Mucosa of descending colon (tissue), 3 donors: ENCODE measurements at regions not wholly inside any gene's neighbourhood (a gene's known extent, or its start where the extent isn't known, plus 50 kb on each side); places are given as distances from the start of the nearest gene placed in this dataset.

Source experiments
- ATAC-seq: fragments of 200-7000 bp; cut with Tn5 transposase; one replicate; pipeline ENCODE4 v1.9.1; 2020; ENCODE audit warnings: mild to moderate bottlenecking, moderate library complexity
- DNase-seq, 3 donors: peaks; one replicate each; pipeline ENCODE4 v3.0.0-alpha.2; 2020
- H3K36me3 ChIP-seq: fragments of 200-600 bp; one replicate; pipeline ENCODE4 v1.8.0; 2021; ENCODE audit warnings: low read depth, mild to moderate bottlenecking
- H3K4me1 ChIP-seq: fragments of 200-600 bp; one replicate; pipeline ENCODE4 v1.8.0; 2021; ENCODE audit warnings: low read depth, mild to moderate bottlenecking
- H3K4me3 ChIP-seq: fragments of 200-600 bp; one replicate; pipeline ENCODE4 v1.8.0; 2021; ENCODE audit warnings: mild to moderate bottlenecking
- H3K9me3 ChIP-seq: fragments of 200-600 bp; one replicate; pipeline ENCODE4 v1.8.0; 2021; ENCODE audit warnings: mild to moderate bottlenecking
- intact Hi-C, 2 donors: fragments of 100-400 bp; cut with DNase I in 1 of 2; cut with micrococcal nuclease in 1 of 2; formaldehyde crosslinking; loops; one replicate each; pipeline versions ENCODE4 v1.11.0 to v1.11.1; 2022; cut with DNase I, micrococcal nuclease
- TF ChIP-seq, protein P1 (sequence below): fragments of 200-600 bp; IDR thresholded peaks from one replicate; pipeline ENCODE4 v1.8.0; 2022; ENCODE audit warnings: antibody characterized with exemption, mild to moderate bottlenecking
- donor health status: DM: no; HTN: no; CAD: no; lungs with moderate emphysema.
- donor health status: DM: no; HTN: no; CAD: no.
- donor health status: DM: no; HTN: yes; CAD: no.

- no peak for ATAC-seq
- TF ChIP-seq, protein P1, sequence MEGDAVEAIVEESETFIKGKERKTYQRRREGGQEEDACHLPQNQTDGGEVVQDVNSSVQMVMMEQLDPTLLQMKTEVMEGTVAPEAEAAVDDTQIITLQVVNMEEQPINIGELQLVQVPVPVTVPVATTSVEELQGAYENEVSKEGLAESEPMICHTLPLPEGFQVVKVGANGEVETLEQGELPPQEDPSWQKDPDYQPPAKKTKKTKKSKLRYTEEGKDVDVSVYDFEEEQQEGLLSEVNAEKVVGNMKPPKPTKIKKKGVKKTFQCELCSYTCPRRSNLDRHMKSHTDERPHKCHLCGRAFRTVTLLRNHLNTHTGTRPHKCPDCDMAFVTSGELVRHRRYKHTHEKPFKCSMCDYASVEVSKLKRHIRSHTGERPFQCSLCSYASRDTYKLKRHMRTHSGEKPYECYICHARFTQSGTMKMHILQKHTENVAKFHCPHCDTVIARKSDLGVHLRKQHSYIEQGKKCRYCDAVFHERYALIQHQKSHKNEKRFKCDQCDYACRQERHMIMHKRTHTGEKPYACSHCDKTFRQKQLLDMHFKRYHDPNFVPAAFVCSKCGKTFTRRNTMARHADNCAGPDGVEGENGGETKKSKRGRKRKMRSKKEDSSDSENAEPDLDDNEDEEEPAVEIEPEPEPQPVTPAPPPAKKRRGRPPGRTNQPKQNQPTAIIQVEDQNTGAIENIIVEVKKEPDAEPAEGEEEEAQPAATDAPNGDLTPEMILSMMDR, result no peak
- no peaks in the 10 kb centered on the region for H3K4me1 ChIP-seq
- no peak overlapping the region for H3K4me3 ChIP-seq
- H3K36me3 ChIP-seq, result no peaks in the 10 kb centered on the region
- intact Hi-C loops, result no loop called here
- DNase-seq, result no peak
- H3K9me3 ChIP-seq, result no peaks in the 10 kb centered on the region
Observed at GRCh38 chr20:51193066-51193772, 170.3 kb upstream of the KCNG1 start.

- ATAC-seq, result no peak
- no peak for DNase-seq
- intact Hi-C loops, result no loop called here
- Histone ChIP-seq H3K9me3 (no peaks in the 10 kb centered on the region), H3K4me3 (no peak overlapping the region), H3K36me3 (no peaks in the 10 kb centered on the region), H3K4me1 (no peaks in the 10 kb centered on the region)
- TF ChIP-seq, protein P1, result no peak
Observed at GRCh38 chr20:51190783-51191180, 167.9 kb upstream of the KCNG1 start.

DNA sequence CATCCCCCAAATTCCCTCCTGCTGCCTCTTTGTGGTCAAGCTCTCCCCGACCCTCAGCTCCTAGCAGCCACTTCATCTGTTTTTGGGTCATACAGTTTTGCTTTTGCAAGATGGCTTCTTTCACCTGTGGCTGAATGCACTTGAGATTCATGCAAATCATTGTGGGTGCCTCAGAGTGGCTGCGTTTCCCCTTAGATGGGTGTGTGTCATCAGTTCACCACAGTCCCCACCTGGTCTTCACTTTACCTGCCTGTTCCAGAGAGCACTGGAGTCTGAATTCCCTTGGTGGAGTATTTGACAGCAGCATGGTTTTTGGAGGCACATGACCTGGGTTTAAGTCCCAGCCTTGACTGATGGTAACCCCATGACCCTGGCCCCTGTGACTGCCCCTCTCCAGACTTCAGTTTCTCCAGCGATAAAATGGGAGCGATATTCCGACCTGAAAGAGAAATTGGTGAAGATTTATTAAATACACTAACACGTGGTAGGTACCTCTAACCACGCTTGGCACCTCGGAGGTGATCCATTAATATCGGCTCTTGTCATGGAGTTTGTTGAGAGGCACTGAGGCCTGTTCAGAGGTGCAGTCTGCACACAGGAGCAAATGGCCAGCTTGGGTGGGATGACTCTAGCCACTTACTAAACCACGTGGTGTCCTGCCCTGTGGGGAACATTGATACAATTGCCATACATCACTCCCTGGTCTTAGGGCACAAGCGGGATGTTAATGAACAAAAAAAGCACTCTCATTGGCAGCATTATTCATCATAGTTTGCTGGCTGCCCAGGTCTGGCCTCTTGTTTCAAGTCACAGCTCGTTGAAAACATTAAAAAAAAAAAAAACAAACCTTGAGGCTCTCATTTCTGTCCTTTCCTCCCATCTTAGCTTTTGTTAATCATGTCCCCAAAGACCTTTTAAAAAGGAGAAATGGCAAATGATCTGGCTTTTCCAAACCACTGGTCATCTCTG, 167.2 kb upstream of the KCNG1 start:
- ATAC-seq (no peak), DNase-seq (no peak)
- TF ChIP-seq, protein P1, result no peak
- no peaks in the 10 kb centered on the region for H3K4me1 ChIP-seq
- intact Hi-C loops, result no loop called here
- H3K9me3 ChIP-seq, result no peaks in the 10 kb centered on the region
- H3K4me3 ChIP-seq, result no peak overlapping the region
- no peaks in the 10 kb centered on the region for H3K36me3 ChIP-seq

DNA sequence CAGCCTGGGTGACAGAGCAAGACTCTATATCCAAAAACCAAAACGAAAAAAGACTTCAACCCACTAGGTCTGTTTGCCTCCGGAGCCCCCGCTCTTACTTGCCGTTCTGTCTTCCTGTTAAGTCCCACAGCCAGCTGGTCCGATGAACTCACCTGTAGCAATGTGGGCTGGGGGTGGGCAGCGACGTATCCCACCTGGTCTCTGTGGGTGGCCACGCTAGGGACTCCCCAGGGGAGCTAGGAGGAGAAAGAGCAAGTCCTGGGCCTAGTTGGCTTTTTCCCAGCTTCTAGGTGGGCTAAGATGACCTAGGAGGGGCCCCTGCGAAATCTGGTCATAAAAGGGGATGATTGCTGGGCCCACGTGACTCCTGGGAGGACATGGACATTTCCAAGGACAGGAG, 166.0 kb upstream of the KCNG1 start:
- no peak overlapping the region for H3K4me3 ChIP-seq
- intact Hi-C loops, result no loop called here
- DNase-seq, result no peak
- H3K9me3 ChIP-seq, result no peaks in the 10 kb centered on the region
- no peaks in the 10 kb centered on the region for H3K4me1 ChIP-seq
- H3K36me3 ChIP-seq, result no peaks in the 10 kb centered on the region
- TF ChIP-seq, protein P1, result no peak
- no peak for ATAC-seq

- intact Hi-C loops, result no loop called here
- Histone ChIP-seq H3K4me3 (no peak overlapping the region), H3K9me3 (no peaks in the 10 kb centered on the region), H3K4me1 (no peaks in the 10 kb centered on the region), H3K36me3 (no peaks in the 10 kb centered on the region)
- TF ChIP-seq, protein P1, result no peak
- ATAC-seq (no peak), DNase-seq (no peak)
Observed at GRCh38 chr20:51187261-51187660, 164.4 kb upstream of the KCNG1 start.
